Activated naive CD4-positive, alpha-beta T cell treated with anti-CD3 and anti-CD28 coated beads for 36 hours (primary cell): ENCODE measurements at regions not wholly inside any gene's neighbourhood (a gene's known extent, or its start where the extent isn't known, plus 50 kb on each side); places are given as distances from the start of the nearest gene placed in this dataset.

Source experiments
- CTCF ChIA-PET: fragments of 350-600 bp; sonication (Branson Sonifier 250); formaldehyde crosslinking; loops from one replicate; lab custom pipeline; 2021; ENCODE audit warnings: antibody characterized with exemption; lab: Charles Lee
- DNase-seq: peaks from one replicate; pipeline ENCODE4 v3.0.0-alpha.2; 2020
- H3K27ac Mint-ChIP-seq: one replicate; pipeline ENCODE4 v1.8.0; 2021; ENCODE audit warnings: mild to moderate bottlenecking, mixed read lengths
- H3K27me3 Mint-ChIP-seq: one replicate; pipeline ENCODE4 v1.8.0; 2021; ENCODE audit warnings: low read depth, mixed read lengths
- H3K36me3 Mint-ChIP-seq: one replicate; pipeline ENCODE4 v1.8.0; 2021; ENCODE audit warnings: low read depth, mixed read lengths
- H3K4me1 Mint-ChIP-seq: one replicate; pipeline ENCODE4 v1.8.0; 2021; ENCODE audit warnings: low read depth, mixed read lengths
- H3K4me3 Mint-ChIP-seq: one replicate; pipeline ENCODE4 v1.8.0; 2021; ENCODE audit warnings: mild to moderate bottlenecking, moderate library complexity, mixed read lengths
- H3K9me3 Mint-ChIP-seq: one replicate; pipeline ENCODE4 v1.8.0; 2021; ENCODE audit warnings: mixed read lengths
- intact Hi-C: fragments of 100-400 bp; cut with micrococcal nuclease; formaldehyde crosslinking; loops from one replicate; pipeline ENCODE4 v1.15.1; 2023

DNA sequence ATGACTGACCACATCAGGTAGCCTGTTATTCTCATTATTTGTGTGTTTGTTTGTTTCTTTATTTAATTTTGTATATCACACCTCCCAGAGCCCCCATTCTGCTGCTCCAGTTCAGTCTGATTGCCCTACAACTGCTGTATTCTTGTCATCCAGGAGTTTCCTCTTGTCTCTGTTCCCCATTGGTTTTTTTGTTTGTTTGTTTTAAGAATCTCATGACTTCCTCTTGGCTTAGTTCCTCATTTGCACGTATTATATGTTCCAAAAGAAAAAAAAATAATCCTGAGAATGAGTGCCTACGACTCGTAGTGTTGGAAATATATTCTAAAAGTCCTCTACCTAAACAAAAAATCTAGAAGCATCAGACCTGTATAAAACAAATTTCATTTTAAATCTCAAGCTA is 142.3 kb upstream of the SLIT2 start:
- intact Hi-C loops = no loop called here
- H3K27me3 Mint-ChIP-seq = no peaks in the 10 kb centered on the region
- no peak overlapping the region for H3K27ac Mint-ChIP-seq
- no peaks in the 10 kb centered on the region for H3K36me3 Mint-ChIP-seq
- CTCF ChIA-PET = no interaction called here
- H3K4me3 Mint-ChIP-seq = no peak overlapping the region
- no peaks in the 10 kb centered on the region for H3K4me1 Mint-ChIP-seq
- H3K9me3 Mint-ChIP-seq = peaks cover 13% of the 10 kb centered on the region
- no peak for DNase-seq

DNA sequence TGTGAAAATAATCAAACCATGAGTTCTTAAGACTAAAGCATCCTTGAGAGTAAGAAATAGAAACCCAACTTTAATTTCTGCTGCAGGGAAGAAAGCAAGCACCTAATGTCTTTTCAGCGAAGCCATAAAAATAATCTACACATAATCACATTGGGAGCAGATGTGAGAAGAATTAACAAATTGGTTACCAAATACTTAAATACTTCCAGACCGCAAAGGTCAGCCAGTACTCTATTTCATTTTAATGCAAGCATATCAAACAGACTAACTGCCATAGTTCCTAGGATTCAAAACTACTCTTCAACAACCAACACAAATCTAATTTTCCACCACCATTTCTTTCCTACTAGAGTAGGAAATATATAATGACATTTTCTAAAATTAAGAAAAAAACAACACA is 144.8 kb upstream of the SLIT2 start:
- no peak overlapping the region for H3K27ac Mint-ChIP-seq
- peaks cover 12% of the 10 kb centered on the region for H3K9me3 Mint-ChIP-seq
- DNase-seq = no peak
- no peak overlapping the region for H3K4me3 Mint-ChIP-seq
- CTCF ChIA-PET = no interaction called here
- H3K4me1 Mint-ChIP-seq = no peaks in the 10 kb centered on the region
- intact Hi-C loops = no loop called here
- no peaks in the 10 kb centered on the region for H3K27me3 Mint-ChIP-seq
- no peaks in the 10 kb centered on the region for H3K36me3 Mint-ChIP-seq

GRCh38 chr4:20101831-20102230 is 149.9 kb upstream of the SLIT2 start:
- no peak for DNase-seq
- H3K27me3 Mint-ChIP-seq = no peaks in the 10 kb centered on the region
- intact Hi-C loops = no loop called here
- no peak overlapping the region for H3K4me3 Mint-ChIP-seq
- H3K4me1 Mint-ChIP-seq = no peaks in the 10 kb centered on the region
- no peaks in the 10 kb centered on the region for H3K36me3 Mint-ChIP-seq
- H3K27ac Mint-ChIP-seq = no peak overlapping the region
- peaks cover 6% of the 10 kb centered on the region for H3K9me3 Mint-ChIP-seq
- CTCF ChIA-PET = interaction anchor here (0.6 kb wide), 1 partner anchor 167 kb away, joined by 3 read pairs; no protein-coding TSS in a partner anchor

DNA sequence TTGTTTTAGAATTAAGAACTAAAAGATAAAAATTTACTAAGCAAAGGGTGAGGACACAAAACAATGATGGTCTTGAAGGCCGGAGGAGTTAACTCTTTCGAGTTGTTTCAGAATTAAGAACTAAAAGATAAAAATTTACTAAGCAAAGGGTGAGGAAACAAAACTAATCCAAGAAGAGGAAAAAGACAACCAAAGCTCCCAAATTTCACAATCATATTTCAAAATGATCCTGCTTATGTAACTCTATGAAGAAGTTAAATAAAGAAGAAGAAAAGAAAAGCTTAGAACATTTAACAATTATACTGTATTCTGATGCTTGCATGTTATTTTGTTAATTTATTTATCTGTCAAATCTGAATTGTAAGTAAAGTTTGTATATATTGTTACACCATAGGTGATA is 154.8 kb upstream of the SLIT2 start:
- Mint-ChIP-seq H3K27me3 (no peaks in the 10 kb centered on the region), H3K27ac (no peak overlapping the region), H3K4me1 (no peaks in the 10 kb centered on the region), H3K4me3 (no peak overlapping the region), H3K9me3 (peaks cover 3% of the 10 kb centered on the region), H3K36me3 (no peaks in the 10 kb centered on the region)
- no peak for DNase-seq
- CTCF ChIA-PET = no interaction called here
- intact Hi-C loops = no loop called here

- H3K4me1 Mint-ChIP-seq = no peaks in the 10 kb centered on the region
- no peaks in the 10 kb centered on the region for H3K27me3 Mint-ChIP-seq
- peaks cover 3% of the 10 kb centered on the region for H3K9me3 Mint-ChIP-seq
- H3K27ac Mint-ChIP-seq = no peak overlapping the region
- intact Hi-C loops = no loop called here
- no peak overlapping the region for H3K4me3 Mint-ChIP-seq
- no peak for DNase-seq
- H3K36me3 Mint-ChIP-seq = no peaks in the 10 kb centered on the region
- CTCF ChIA-PET = no interaction called here
These were observed 155.7 kb upstream of the SLIT2 start for GRCh38 chr4:20095805-20096541.

DNA sequence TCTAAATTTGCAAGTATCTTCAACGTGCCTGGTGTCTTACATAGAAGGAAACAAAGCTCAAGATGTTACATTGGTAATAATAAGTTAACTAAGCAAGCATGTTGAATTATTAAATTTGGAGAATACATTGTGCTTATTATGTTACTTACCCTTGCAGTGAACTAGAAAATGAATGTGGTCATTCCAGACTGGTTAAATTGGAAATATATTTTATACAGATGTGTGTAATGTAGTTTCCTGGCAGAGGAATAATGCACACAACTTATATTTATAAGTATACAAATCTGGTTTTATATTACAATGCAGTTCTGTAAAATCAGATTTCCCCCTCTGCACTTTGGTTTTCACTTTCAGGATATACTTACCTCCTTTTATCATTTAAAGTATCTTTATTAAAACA is 159.9 kb upstream of the SLIT2 start:
- no peaks in the 10 kb centered on the region for H3K36me3 Mint-ChIP-seq

GRCh38 chr4:20087522-20087911 is 164.2 kb upstream of the SLIT2 start:
- no peak for DNase-seq
- intact Hi-C loops = no loop called here
- no peaks in the 10 kb centered on the region for H3K4me1 Mint-ChIP-seq
- no peaks in the 10 kb centered on the region for H3K27me3 Mint-ChIP-seq
- no peaks in the 10 kb centered on the region for H3K36me3 Mint-ChIP-seq
- H3K9me3 Mint-ChIP-seq = no peaks in the 10 kb centered on the region
- CTCF ChIA-PET = no interaction called here
- no peak overlapping the region for H3K27ac Mint-ChIP-seq
- no peak overlapping the region for H3K4me3 Mint-ChIP-seq

More for the DNA sequence above, 159.9 kb upstream of the SLIT2 start:
- intact Hi-C loops = no loop called here
- H3K27ac Mint-ChIP-seq = no peak overlapping the region
- peaks cover 3% of the 10 kb centered on the region for H3K9me3 Mint-ChIP-seq
- DNase-seq = no peak
- CTCF ChIA-PET = no interaction called here
- H3K27me3 Mint-ChIP-seq = no peaks in the 10 kb centered on the region
- no peak overlapping the region for H3K4me3 Mint-ChIP-seq
- no peaks in the 10 kb centered on the region for H3K4me1 Mint-ChIP-seq

DNA sequence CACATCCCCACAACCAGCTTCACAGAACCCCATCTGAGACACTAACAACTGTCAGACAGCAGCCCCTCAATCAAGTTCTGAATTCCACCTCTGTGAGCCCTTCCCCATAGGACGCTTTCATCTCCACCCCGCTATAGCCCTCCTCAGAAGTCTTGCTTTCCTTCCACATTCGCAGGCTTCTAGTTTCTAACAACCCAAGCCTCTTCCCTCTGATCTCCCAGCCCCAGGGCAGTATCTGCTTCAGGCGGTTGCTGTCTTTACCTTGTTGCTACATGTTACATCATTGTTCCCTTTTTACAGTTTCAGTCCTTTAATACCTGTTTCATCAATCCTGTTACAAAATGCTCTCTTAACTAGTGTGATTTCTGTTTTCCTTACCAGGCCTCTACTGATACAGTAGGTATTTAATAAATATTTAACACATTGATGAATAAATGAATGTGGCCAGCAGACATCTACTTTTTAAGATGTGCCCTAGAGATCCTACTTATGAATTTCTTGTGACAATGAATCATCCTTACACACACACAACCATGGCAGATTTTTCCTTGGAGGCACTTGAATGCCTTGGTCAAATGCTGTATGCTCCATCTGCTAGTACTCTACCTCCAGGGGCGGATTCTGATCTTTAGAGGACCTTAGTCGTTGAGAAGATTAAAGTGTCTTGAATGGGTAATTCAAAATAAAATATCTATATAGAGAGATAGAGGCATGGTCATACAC is 164.7 kb upstream of the SLIT2 start:
- H3K4me1 Mint-ChIP-seq = no peaks in the 10 kb centered on the region
- no peak overlapping the region for H3K4me3 Mint-ChIP-seq
- no peaks in the 10 kb centered on the region for H3K27me3 Mint-ChIP-seq
- intact Hi-C loops = no loop called here
- no peak for DNase-seq
- H3K27ac Mint-ChIP-seq = no peak overlapping the region
- CTCF ChIA-PET = no interaction called here
- H3K36me3 Mint-ChIP-seq = no peaks in the 10 kb centered on the region
- no peaks in the 10 kb centered on the region for H3K9me3 Mint-ChIP-seq

DNA sequence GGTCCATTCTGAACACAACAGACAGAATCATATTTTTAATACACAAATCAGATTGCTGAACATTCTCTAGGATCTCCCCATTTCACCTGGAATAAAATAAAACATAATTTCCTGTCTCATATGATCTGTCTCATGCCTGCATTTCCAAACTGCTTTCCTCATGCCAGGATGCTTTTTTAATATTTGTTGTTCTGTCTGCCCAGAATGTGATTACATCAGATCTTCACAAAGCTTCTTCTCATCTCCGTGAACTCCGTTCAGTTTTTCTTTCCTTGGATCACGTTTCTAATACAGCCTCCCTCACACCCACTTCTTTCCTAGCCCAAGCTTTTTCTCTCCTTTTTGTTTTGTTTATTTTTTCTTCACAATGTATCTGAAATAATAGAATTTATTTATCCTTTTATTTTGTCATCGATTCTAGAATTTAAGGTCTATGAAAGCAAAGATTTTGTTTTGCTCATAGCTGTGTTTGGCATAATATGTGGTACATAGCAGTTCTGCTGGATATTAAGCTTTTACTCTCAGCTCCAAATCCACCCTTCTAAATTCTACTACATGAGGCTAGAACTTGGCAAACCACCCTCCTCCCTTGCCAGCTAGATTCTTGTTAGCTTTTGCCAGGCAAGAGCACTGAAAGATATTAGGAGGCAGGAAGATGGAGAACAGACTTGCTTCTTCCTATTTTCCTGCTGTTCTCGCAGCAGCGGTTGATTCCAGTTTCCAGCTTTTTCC is 165.5 kb upstream of the SLIT2 start:
- Mint-ChIP-seq H3K4me3 (no peak overlapping the region), H3K27me3 (no peaks in the 10 kb centered on the region), H3K9me3 (no peaks in the 10 kb centered on the region), H3K27ac (no peak overlapping the region), H3K4me1 (no peaks in the 10 kb centered on the region), H3K36me3 (no peaks in the 10 kb centered on the region)
- no peak for DNase-seq
- CTCF ChIA-PET = no interaction called here
- intact Hi-C loops = no loop called here

GRCh38 chr4:20085653-20086052 is 166.1 kb upstream of the SLIT2 start:
- peaks cover 3% of the 10 kb centered on the region for H3K9me3 Mint-ChIP-seq
- H3K27ac Mint-ChIP-seq = no peak overlapping the region
- intact Hi-C loops = no loop called here
- no peaks in the 10 kb centered on the region for H3K36me3 Mint-ChIP-seq
- H3K4me1 Mint-ChIP-seq = no peaks in the 10 kb centered on the region
- no peak for DNase-seq
- CTCF ChIA-PET = no interaction called here
- H3K4me3 Mint-ChIP-seq = no peak overlapping the region
- H3K27me3 Mint-ChIP-seq = no peaks in the 10 kb centered on the region

- DNase-seq = no peak
- no peaks in the 10 kb centered on the region for H3K27me3 Mint-ChIP-seq
- H3K36me3 Mint-ChIP-seq = no peaks in the 10 kb centered on the region
- intact Hi-C loops = no loop called here
- no peak overlapping the region for H3K4me3 Mint-ChIP-seq
- peaks cover 3% of the 10 kb centered on the region for H3K9me3 Mint-ChIP-seq
- no peaks in the 10 kb centered on the region for H3K4me1 Mint-ChIP-seq
- CTCF ChIA-PET = no interaction called here
- H3K27ac Mint-ChIP-seq = no peak overlapping the region
These were observed 166.5 kb upstream of the SLIT2 start for GRCh38 chr4:20085156-20085555.

DNA sequence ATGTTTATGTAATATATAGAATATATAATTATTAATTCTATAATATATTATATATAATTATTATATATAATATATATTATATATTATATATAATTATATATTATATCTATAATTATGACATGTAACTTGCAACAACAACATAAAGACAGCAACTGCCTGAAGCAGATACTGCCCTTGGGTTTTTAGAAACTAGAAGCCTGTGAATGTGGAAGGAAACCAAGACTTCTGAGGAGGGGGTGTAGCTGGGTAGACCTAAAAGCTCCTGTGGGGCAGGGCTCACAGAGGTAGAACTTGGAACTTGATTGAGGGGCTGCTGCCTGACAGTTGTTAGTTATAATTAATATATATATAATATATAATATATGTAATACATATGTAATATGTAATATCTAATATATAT is 167.2 kb upstream of the SLIT2 start:
- Mint-ChIP-seq H3K36me3 (no peaks in the 10 kb centered on the region), H3K9me3 (peaks cover 3% of the 10 kb centered on the region), H3K4me3 (no peak overlapping the region), H3K27ac (no peak overlapping the region), H3K4me1 (no peaks in the 10 kb centered on the region), H3K27me3 (no peaks in the 10 kb centered on the region)
- DNase-seq = peak; percentile 6
- intact Hi-C loops = no loop called here
- CTCF ChIA-PET = no interaction called here
